HUES6 (cell line): ENCODE measurements at regions not wholly inside any gene's neighbourhood (a gene's known extent, or its start where the extent isn't known, plus 50 kb on each side); places are given as distances from the start of the nearest gene placed in this dataset.

Source experiments
- H3K27ac ChIP-seq: 2 replicates; pipeline ENCODE4 v1.7.0; 2013; ENCODE audit warnings: low read depth, mild to moderate bottlenecking, low read length, inconsistent platforms
- H3K27me3 ChIP-seq: 2 replicates; pipeline ENCODE4 v1.6.1; 2013; ENCODE audit warnings: low read length; ENCODE audit not compliant: control insufficient read depth, insufficient read depth
- H3K36me3 ChIP-seq: 2 replicates; pipeline ENCODE4 v1.6.1; 2013; ENCODE audit warnings: low read length; ENCODE audit not compliant: control insufficient read depth, insufficient read depth
- H3K4me1 ChIP-seq: 2 replicates; pipeline ENCODE4 v1.6.1; 2013; ENCODE audit warnings: low read length; ENCODE audit not compliant: control insufficient read depth, insufficient read depth
- H3K4me3 ChIP-seq: 2 replicates; pipeline ENCODE4 v1.5.1; 2013; ENCODE audit warnings: low read depth, low read length
- H3K9ac ChIP-seq: one replicate; pipeline ENCODE4 v1.6.1; 2013; ENCODE audit warnings: mild to moderate bottlenecking, low read length
- H3K9me3 ChIP-seq: 2 replicates; pipeline ENCODE4 v1.6.1; 2013; ENCODE audit warnings: low read depth, low read length; ENCODE audit not compliant: control insufficient read depth, insufficient read depth

GRCh38 chr2:136653861-136654260, 111.5 kb upstream of the THSD7B start:
- no peak overlapping the region for H3K27ac ChIP-seq
- H3K9ac ChIP-seq, result no peak overlapping the region
- H3K27me3 ChIP-seq, result no peaks in the 10 kb centered on the region; the same call in 1 of the 2 replicates
- H3K36me3 ChIP-seq, result no peaks in the 10 kb centered on the region
- H3K4me3 ChIP-seq, result no peak overlapping the region
- H3K9me3 ChIP-seq, result no peaks in the 10 kb centered on the region
- peaks cover 4% of the 10 kb centered on the region; the same call in 1 of the 2 replicates for H3K4me1 ChIP-seq

DNA sequence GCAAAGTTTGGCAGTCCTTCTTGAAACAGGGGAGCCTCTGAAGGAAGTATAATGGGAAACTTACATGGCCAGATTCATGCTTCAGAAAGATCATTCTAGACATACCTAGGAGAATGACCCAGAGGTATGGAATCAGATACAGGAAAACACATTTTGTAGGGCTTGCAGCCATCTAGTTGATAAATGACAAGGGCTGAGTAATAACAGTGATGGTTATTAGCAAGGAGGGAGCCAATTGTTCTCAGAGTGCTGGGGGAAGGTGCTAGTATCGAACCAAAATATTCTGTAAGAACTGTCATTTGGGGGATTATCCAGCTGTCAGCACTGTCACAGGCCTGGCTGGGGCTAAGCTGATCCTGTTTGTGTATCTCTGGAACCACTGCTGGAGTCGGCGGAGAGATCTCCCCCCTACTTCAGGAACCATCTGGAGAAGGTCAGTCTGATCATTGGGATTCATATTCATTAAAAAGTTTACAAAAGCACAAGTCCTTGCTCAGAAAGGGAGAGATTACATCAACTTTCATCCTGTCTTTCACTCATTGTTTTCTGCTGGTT, 113.8 kb upstream of the THSD7B start:
- no peak overlapping the region for H3K4me3 ChIP-seq
- no peak overlapping the region for H3K27ac ChIP-seq
- no peaks in the 10 kb centered on the region for H3K9me3 ChIP-seq
- peaks cover 4% of the 10 kb centered on the region; the same call in 1 of the 2 replicates for H3K4me1 ChIP-seq
- no peaks in the 10 kb centered on the region for H3K36me3 ChIP-seq
- no peak overlapping the region for H3K9ac ChIP-seq
- no peaks in the 10 kb centered on the region; the same call in 1 of the 2 replicates for H3K27me3 ChIP-seq

DNA sequence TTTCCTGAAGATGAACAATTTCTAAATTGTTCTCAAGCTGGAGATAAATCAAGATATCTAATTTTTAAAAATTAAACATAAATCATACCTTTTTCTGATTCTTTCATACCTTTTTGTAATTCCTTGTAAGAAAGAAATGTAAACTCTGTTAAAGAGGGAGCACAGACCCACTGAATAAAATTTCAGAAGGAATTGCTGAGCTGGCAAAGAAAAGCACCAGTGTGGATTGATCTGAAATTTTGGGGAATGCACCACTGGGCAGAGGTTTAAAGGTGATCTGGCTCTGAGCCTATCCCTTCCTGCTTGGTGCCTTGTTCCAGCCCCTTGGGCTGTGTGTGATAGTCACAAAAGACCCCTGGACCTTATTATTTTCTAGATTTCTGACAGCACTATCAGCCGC, 118.3 kb upstream of the THSD7B start:
- Histone ChIP-seq H3K4me3 (no peak overlapping the region), H3K36me3 (no peaks in the 10 kb centered on the region), H3K9me3 (no peaks in the 10 kb centered on the region), H3K27ac (no peak overlapping the region), H3K9ac (no peak overlapping the region), H3K27me3 (peaks cover 2% of the 10 kb centered on the region; the same call in 1 of the 2 replicates), H3K4me1 (no peaks in the 10 kb centered on the region)

DNA sequence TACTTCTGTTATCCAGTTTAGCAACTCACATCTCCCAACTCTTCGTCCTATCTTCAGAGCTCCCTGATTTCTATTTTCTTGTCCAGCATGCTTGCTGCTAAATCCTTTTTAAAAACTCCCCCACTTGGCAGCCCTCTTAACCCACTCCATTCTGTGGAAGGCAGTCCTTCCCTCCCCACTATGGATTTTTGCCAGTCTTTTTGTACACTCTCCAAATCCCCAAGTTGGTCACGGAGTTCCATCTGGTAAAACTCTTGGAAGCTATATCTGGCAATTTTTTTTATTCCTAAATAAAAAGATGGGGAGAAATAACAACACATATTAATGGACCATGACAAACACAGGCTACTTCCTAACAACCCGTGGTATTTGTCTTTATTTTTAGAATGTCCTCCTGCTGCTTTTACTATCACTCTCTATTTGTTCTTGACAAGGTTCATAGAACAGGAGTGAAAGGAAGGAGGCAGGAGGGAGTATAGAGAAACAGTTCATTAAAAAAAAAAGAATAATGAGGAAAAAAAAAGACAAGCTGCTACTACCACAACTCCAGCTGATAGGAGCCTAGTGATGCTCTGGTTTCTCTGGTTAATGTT, 120.0 kb upstream of the THSD7B start:
- H3K27ac ChIP-seq, result no peak overlapping the region
- no peak overlapping the region for H3K4me3 ChIP-seq
- H3K9me3 ChIP-seq, result no peaks in the 10 kb centered on the region
- no peaks in the 10 kb centered on the region for H3K4me1 ChIP-seq
- no peak overlapping the region for H3K9ac ChIP-seq
- no peaks in the 10 kb centered on the region for H3K36me3 ChIP-seq
- H3K27me3 ChIP-seq, result peaks cover 2% of the 10 kb centered on the region; the same call in 1 of the 2 replicates

GRCh38 chr2:136639651-136640050, 125.7 kb upstream of the THSD7B start:
- Histone ChIP-seq H3K9me3 (no peaks in the 10 kb centered on the region), H3K4me1 (no peaks in the 10 kb centered on the region)

GRCh38 chr2:136638193-136638592, 127.2 kb upstream of the THSD7B start:
- Histone ChIP-seq H3K9me3 (no peaks in the 10 kb centered on the region), H3K4me3 (no peak overlapping the region), H3K27me3 (no peaks in the 10 kb centered on the region), H3K27ac (no peak overlapping the region), H3K36me3 (no peaks in the 10 kb centered on the region), H3K9ac (no peak overlapping the region), H3K4me1 (no peaks in the 10 kb centered on the region)

More at GRCh38 chr2:136639651-136640050, 125.7 kb upstream of the THSD7B start:
- no peak overlapping the region for H3K27ac ChIP-seq
- H3K36me3 ChIP-seq, result no peaks in the 10 kb centered on the region
- H3K9ac ChIP-seq, result no peak overlapping the region
- no peak overlapping the region for H3K4me3 ChIP-seq
- H3K27me3 ChIP-seq, result peaks cover 2% of the 10 kb centered on the region; the same call in 1 of the 2 replicates

DNA sequence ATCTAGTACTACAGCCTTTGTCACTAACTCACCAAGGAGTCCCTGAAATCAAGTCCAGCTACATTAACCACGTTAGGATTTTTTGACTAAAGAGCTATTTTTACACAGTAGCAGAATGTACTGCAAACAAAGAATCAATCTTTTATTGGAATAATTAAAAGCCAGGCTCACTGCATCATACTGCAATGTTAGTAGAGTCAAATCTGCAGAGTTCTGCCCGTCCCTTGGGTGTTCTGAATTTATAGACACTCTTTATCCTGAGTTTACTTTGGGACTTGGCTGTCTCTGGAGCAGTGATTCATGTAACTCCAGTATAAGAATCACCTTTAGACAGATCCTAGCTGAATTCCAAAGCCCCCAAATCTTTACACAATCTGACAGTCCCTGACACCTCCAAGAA, 127.9 kb upstream of the THSD7B start:
- Histone ChIP-seq H3K9ac (no peak overlapping the region), H3K27me3 (no peaks in the 10 kb centered on the region), H3K4me1 (no peaks in the 10 kb centered on the region)

DNA sequence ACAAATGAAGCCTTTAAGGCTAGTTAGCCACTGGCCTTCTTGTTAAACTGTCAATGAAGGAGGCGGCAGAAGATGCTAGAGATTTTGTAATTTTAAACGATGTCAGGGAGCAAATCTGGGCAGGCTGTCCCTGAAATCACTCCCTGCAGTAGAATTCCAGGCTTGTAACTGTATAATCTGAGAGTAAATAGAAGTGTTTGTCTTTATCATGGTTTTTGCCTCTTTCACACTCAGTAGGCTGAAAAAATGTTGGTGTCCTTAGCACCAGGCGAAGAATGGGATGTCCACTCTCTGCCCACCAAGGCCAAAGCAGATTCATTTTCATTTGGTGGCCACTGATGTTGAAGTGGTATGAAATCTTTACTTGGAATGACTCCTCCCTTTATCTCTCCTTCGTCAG, 136.9 kb upstream of the THSD7B start:
- no peak overlapping the region for H3K27ac ChIP-seq
- no peaks in the 10 kb centered on the region for H3K27me3 ChIP-seq
- no peaks in the 10 kb centered on the region for H3K9me3 ChIP-seq

More for the DNA sequence above, 127.9 kb upstream of the THSD7B start:
- H3K4me3 ChIP-seq, result no peak overlapping the region
- no peaks in the 10 kb centered on the region for H3K9me3 ChIP-seq
- no peak overlapping the region for H3K27ac ChIP-seq
- H3K36me3 ChIP-seq, result no peaks in the 10 kb centered on the region

GRCh38 chr2:136613096-136613495, 152.2 kb upstream of the THSD7B start:
- H3K27ac ChIP-seq, result no peak overlapping the region
- no peaks in the 10 kb centered on the region for H3K9me3 ChIP-seq
- no peaks in the 10 kb centered on the region for H3K27me3 ChIP-seq
- H3K36me3 ChIP-seq, result no peaks in the 10 kb centered on the region
- H3K9ac ChIP-seq, result no peak overlapping the region
- H3K4me3 ChIP-seq, result no peak overlapping the region
- no peaks in the 10 kb centered on the region for H3K4me1 ChIP-seq

More for the DNA sequence above, 136.9 kb upstream of the THSD7B start:
- Histone ChIP-seq H3K9ac (no peak overlapping the region), H3K4me1 (no peaks in the 10 kb centered on the region), H3K4me3 (no peak overlapping the region), H3K36me3 (no peaks in the 10 kb centered on the region)

DNA sequence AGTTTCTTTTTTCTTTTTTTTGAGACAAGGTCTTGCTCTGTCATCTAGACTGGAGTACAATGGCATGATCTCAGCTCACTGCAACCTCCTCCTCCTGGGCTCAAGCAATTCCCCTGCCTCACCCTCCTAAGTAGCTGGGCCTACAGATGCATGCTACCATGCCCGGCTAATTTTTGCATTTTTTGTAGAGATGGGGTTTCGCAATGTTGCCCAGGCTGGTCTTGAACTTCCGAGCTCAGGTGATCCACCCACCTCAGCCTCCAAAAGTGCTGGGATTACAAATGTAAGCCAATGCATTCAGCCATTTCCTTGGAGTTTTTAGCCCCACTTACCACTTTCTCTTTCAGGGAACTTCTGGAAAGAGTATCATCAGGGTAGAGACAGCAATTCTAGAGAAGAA, 153.3 kb upstream of the THSD7B start:
- no peak overlapping the region for H3K9ac ChIP-seq
- H3K9me3 ChIP-seq, result no peaks in the 10 kb centered on the region
- no peaks in the 10 kb centered on the region for H3K27me3 ChIP-seq
- H3K36me3 ChIP-seq, result no peaks in the 10 kb centered on the region
- H3K27ac ChIP-seq, result no peak overlapping the region
- H3K4me1 ChIP-seq, result no peaks in the 10 kb centered on the region
- H3K4me3 ChIP-seq, result no peak overlapping the region

DNA sequence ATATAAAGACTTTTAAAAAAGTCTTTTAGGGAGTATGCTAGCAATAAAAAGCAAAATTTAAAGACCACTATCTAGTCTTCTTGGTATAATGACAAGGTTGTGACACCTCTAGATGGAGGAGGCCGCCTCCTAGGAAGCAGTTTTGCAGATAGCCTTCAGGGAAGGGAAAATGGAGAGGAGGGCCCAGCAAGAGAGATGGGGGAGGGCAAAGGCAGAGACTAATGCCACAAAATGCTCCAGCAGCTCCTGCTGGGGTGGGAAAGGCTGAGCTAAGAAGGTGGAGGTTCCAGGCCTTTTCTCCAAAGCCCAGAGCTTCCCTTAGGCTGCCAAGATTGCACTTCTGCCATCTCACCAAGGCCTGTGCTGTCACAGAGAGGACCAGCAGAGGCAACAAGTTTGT, 153.9 kb upstream of the THSD7B start:
- Histone ChIP-seq H3K27me3 (no peaks in the 10 kb centered on the region), H3K4me3 (no peak overlapping the region), H3K4me1 (no peaks in the 10 kb centered on the region), H3K36me3 (no peaks in the 10 kb centered on the region), H3K9me3 (no peaks in the 10 kb centered on the region), H3K27ac (no peak overlapping the region), H3K9ac (no peak overlapping the region)
